A673 (cell line): ENCODE measurements at regions not wholly inside any gene's neighbourhood (a gene's known extent, or its start where the extent isn't known, plus 50 kb on each side); places are given as distances from the start of the nearest gene placed in this dataset.

Experiments
- BruUV-seq: library from RNA; stranded (reverse); fragments of 400-500 nt; replicated peaks from 2 replicates; lab custom pipeline; 2021; lab: Mats Ljungman, UMichigan
- CTCF ChIA-PET: fragments of 300-600 bp; sonication (Branson Sonifier 250); formaldehyde crosslinking; loops from one replicate; lab custom pipeline; 2022; ENCODE audit warnings: antibody characterized with exemption; lab: Charles Lee
- POLR2A ChIA-PET: fragments of 300-600 bp; sonication (Branson Sonifier 250); formaldehyde crosslinking; loops from one replicate; lab custom pipeline; 2022; ENCODE audit warnings: antibody characterized with exemption; ENCODE audit not compliant: low non-redundant PET; lab: Charles Lee
- DNase-seq: peaks from one replicate; pipeline ENCODE4 v3.0.0-alpha.2; 2015; ENCODE audit warnings: low spot score
- H3K27ac ChIP-seq: fragments of 200-600 bp; sonication (generic); 2 replicates; pipeline ENCODE4 v1.5.1; 2016; ENCODE audit warnings: mixed run types, low read depth, mild to moderate bottlenecking, mixed read lengths, antibody characterized with exemption, low read length; ENCODE audit not compliant: poor library complexity, severe bottlenecking
- H3K27me3 ChIP-seq: fragments of 200-600 bp; sonication (generic); replicated peaks from 2 replicates; pipeline ENCODE4 v1.6.1; 2017; ENCODE audit warnings: mixed run types, low read depth, mild to moderate bottlenecking, mixed read lengths, antibody characterized with exemption, low read length; ENCODE audit not compliant: insufficient read depth, poor library complexity
- H3K36me3 ChIP-seq: fragments of 200-600 bp; sonication (generic); 2 replicates; pipeline ENCODE4 v1.6.1; 2016; ENCODE audit warnings: mixed run types, mild to moderate bottlenecking, mixed read lengths, antibody characterized with exemption, low read length; ENCODE audit not compliant: insufficient read depth, poor library complexity, severe bottlenecking
- H3K4me1 ChIP-seq: fragments of 200-600 bp; sonication (generic); 2 replicates; pipeline ENCODE4 v1.6.1; 2017; ENCODE audit warnings: mixed run types, mild to moderate bottlenecking, mixed read lengths, antibody characterized with exemption, low read length; ENCODE audit not compliant: insufficient read depth, poor library complexity, severe bottlenecking
- H3K4me3 ChIP-seq: fragments of 200-600 bp; sonication (generic); 2 replicates; pipeline ENCODE4 v1.5.1; 2016; ENCODE audit warnings: low read depth, mixed run types, mild to moderate bottlenecking, mixed read lengths, low read length; ENCODE audit not compliant: poor library complexity, severe bottlenecking
- H3K9me3 ChIP-seq: fragments of 200-600 bp; sonication (generic); 2 replicates; pipeline ENCODE4 v1.6.1; 2016; ENCODE audit warnings: mixed run types, low read depth, mild to moderate bottlenecking, mixed read lengths, antibody characterized with exemption, low read length; ENCODE audit not compliant: poor library complexity, severe bottlenecking
- CTCF ChIP-seq: fragments of 300-800, 200-600 bp; sonication (generic); conservative IDR thresholded peaks from 2 replicates; pipeline ENCODE4 v1.5.1; 2017; ENCODE audit warnings: low read depth, mild to moderate bottlenecking, antibody characterized with exemption, low read length, moderate library complexity, mixed read lengths
- EZH2 ChIP-seq: fragments of 200-600 bp; sonication (generic); IDR thresholded peaks from 2 replicates; pipeline ENCODE4 v1.6.1; 2017; ENCODE audit warnings: borderline replicate concordance, low read depth, mild to moderate bottlenecking, mixed read lengths, antibody characterized with exemption, low read length; ENCODE audit not compliant: poor library complexity, severe bottlenecking
- intact Hi-C: fragments of 100-400 bp; cut with micrococcal nuclease; formaldehyde crosslinking; loops from one replicate; pipeline ENCODE4 v1.10.0; 2022; ENCODE audit not compliant: unreplicated experiment

DNA sequence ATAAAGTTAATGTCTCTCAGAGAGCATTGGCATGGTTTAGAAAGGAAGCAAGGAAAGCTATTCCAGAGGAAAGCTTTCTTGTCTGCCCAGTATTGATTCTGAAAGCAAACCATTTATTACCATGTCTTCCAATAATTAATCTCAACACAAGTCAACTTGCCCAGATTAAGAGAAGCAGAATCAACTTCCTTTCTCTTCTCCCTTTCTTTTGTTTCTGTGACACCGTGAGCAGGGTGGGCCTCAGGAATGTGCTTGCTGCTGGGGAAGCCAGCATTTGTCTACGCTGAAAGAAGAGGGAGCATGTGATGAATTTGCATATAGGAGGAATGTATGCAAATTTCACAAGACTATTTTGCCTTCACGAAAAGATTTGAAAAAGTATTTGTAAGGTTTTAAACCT is 368.6 kb upstream of the ROPN1 start:
- H3K36me3 ChIP-seq = no peaks in the 10 kb centered on the region
- no TSS peak for BruUV-seq
- H3K9me3 ChIP-seq = no peaks in the 10 kb centered on the region
- no peak for TF ChIP-seq EZH2
- TF ChIP-seq CTCF = no peak
- ChIA-PET POLR2A (no interaction called here), CTCF (no interaction called here)
- no peak overlapping the region for H3K27ac ChIP-seq
- no peak overlapping the region for H3K4me3 ChIP-seq
- intact Hi-C loops = no loop called here
- H3K27me3 ChIP-seq = no peaks in the 10 kb centered on the region
- peak; percentile 15 for DNase-seq
- H3K4me1 ChIP-seq = no peaks in the 10 kb centered on the region

DNA sequence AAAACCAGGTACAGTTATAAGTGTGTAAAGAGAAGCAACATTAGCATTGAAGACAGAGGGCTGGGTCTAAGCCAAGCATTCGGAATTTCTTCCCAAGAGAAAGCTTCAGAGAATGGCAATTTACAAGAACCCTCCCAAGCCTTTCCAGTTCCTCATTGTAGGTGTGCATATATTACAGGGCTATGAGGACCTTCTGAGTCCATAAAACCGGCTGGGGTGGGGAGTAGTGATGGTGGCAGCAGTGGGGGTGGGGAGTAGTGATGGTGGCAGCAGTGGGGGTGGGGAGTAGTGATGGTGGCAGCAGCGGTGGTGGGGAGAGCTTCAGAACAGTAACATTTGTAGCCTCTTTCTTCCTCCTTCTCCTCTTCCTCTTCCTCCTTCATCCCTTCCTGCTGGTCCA is 368.7 kb upstream of the UMPS start:
- CTCF ChIA-PET = no interaction called here
- BruUV-seq = no TSS peak
- H3K4me1 ChIP-seq = no peaks in the 10 kb centered on the region
- H3K36me3 ChIP-seq = no peaks in the 10 kb centered on the region
- DNase-seq = no peak
- no peaks in the 10 kb centered on the region for H3K9me3 ChIP-seq
- POLR2A ChIA-PET = no interaction called here
- no peak for TF ChIP-seq EZH2
- no peak for TF ChIP-seq CTCF
- intact Hi-C loops = no loop called here
- no peak overlapping the region for H3K4me3 ChIP-seq
- no peak overlapping the region for H3K27ac ChIP-seq
- no peaks in the 10 kb centered on the region for H3K27me3 ChIP-seq

GRCh38 chr3:124362455-124362854 is 367.8 kb upstream of the UMPS start:
- no peak for DNase-seq
- no peak for TF ChIP-seq CTCF
- TF ChIP-seq EZH2 = no peak
- H3K9me3 ChIP-seq = no peaks in the 10 kb centered on the region
- H3K36me3 ChIP-seq = no peaks in the 10 kb centered on the region
- no peaks in the 10 kb centered on the region for H3K27me3 ChIP-seq
- CTCF ChIA-PET = no interaction called here
- H3K4me3 ChIP-seq = no peak overlapping the region
- H3K27ac ChIP-seq = no peak overlapping the region
- BruUV-seq = no TSS peak
- H3K4me1 ChIP-seq = no peaks in the 10 kb centered on the region
- intact Hi-C loops = no loop called here
- POLR2A ChIA-PET = no interaction called here
